H1 (cell line): ENCODE measurements at regions not wholly inside any gene's neighbourhood (a gene's known extent, or its start where the extent isn't known, plus 50 kb on each side); places are given as distances from the start of the nearest gene placed in this dataset.

Experiments
- CTCF ChIA-PET: fragments of 300-600 bp; sonication (Branson Sonifier 250); formaldehyde crosslinking; loops from one replicate; lab custom pipeline; 2021; ENCODE audit not compliant: partially characterized antibody; lab: Charles Lee
- POLR2A ChIA-PET: fragments of 300-600 bp; sonication (Branson Sonifier 250); formaldehyde crosslinking; loops from one replicate; lab custom pipeline; 2021; ENCODE audit warnings: inconsistent platforms; ENCODE audit not compliant: partially characterized antibody; lab: Charles Lee
- DNase-seq, 2 experiments: peaks; one replicate each; pipeline versions ENCODE4 v3.0.0 to v3.0.0-alpha.2; 2010 to 2022; ENCODE audit warnings: low spot score in 2 of 2, low read depth in 1 of 2, mixed read lengths in 1 of 2
- FAIRE-seq: peaks from 2 replicates; lab custom pipeline; 2011; peaks lifted over from hg19 to GRCh38; lab: Jason Lieb, UNC
- H2AFZ ChIP-seq: 2 replicates; pipeline ENCODE4 v1.8.1; 2012; ENCODE audit warnings: low read length, inconsistent platforms
- H2AK5ac ChIP-seq: 2 replicates; pipeline ENCODE4 v1.6.1; 2013; ENCODE audit warnings: low read depth, low read length
- H2BK120ac ChIP-seq: replicated peaks from 2 replicates; pipeline ENCODE3; 2013; ENCODE audit warnings: low read depth, low read length, inconsistent platforms
- H2BK12ac ChIP-seq: 2 replicates; pipeline ENCODE4 v1.6.1; 2013; ENCODE audit warnings: low read depth, low read length
- H2BK15ac ChIP-seq: 2 replicates; pipeline ENCODE4 v1.6.1; 2013; ENCODE audit warnings: low read length
- H2BK20ac ChIP-seq: 2 replicates; pipeline ENCODE4 v1.6.1; 2013; ENCODE audit warnings: low read length
- H2BK5ac ChIP-seq: 2 replicates; pipeline ENCODE4 v1.6.1; 2013; ENCODE audit warnings: low read depth, low read length
- H3K14ac ChIP-seq: 2 replicates; pipeline ENCODE4 v1.6.1; 2013; ENCODE audit warnings: inconsistent platforms; ENCODE audit not compliant: insufficient read length
- H3K18ac ChIP-seq: 2 replicates; pipeline ENCODE4 v1.6.1; 2013; ENCODE audit warnings: low read length; ENCODE audit errors: extremely low read depth
- H3K23ac ChIP-seq: 2 replicates; pipeline ENCODE4 v1.6.1; 2013; ENCODE audit warnings: inconsistent platforms; ENCODE audit not compliant: insufficient read length
- H3K23me2 ChIP-seq: 2 replicates; pipeline ENCODE4 v1.6.1; 2013; ENCODE audit warnings: low read depth, low read length
- H3K27ac ChIP-seq: 2 replicates; pipeline ENCODE4 v1.6.1; 2011; ENCODE audit warnings: low read depth, low read length, inconsistent platforms
- H3K27me3 ChIP-seq, 4 experiments: replicated peaks in 1 of 4; 1 replicate in 1 of 4; 2 replicates in 3 of 4; pipeline versions ENCODE4 v1.6.1 to v1.8.1; 2011 to 2013; ENCODE audit warnings: low read length in 3 of 4, mild to moderate bottlenecking in 3 of 4, inconsistent platforms in 2 of 4, mixed read lengths in 2 of 4, moderate library complexity in 1 of 4; ENCODE audit not compliant: control insufficient read depth in 3 of 4, insufficient read depth in 3 of 4; ENCODE audit errors: extremely low read depth in 1 of 4
- H3K36me3 ChIP-seq, 4 experiments: 2 replicates each; pipeline versions ENCODE4 v1.6.1 to v1.8.1; 2011 to 2013; ENCODE audit warnings: mild to moderate bottlenecking in 4 of 4, low read length in 3 of 4, moderate library complexity in 2 of 4, control low read depth in 1 of 4, inconsistent platforms in 1 of 4; ENCODE audit not compliant: insufficient read depth in 4 of 4, control insufficient read depth in 2 of 4
- H3K4ac ChIP-seq: replicated peaks from 2 replicates; pipeline ENCODE3; 2013; ENCODE audit warnings: low read length, low read depth, mixed read lengths, inconsistent platforms; ENCODE audit not compliant: insufficient read length
- H3K4me1 ChIP-seq, 4 experiments: replicated peaks in 1 of 4; 1 replicate in 1 of 4; 2 replicates in 3 of 4; pipeline versions ENCODE4 v1.6.1 to v1.8.1; 2011 to 2013; ENCODE audit warnings: low read length in 3 of 4, inconsistent platforms in 2 of 4, mixed read lengths in 1 of 4; ENCODE audit not compliant: insufficient read depth in 4 of 4, control insufficient read depth in 3 of 4
- H3K4me2 ChIP-seq, 2 experiments: 2 replicates each; pipeline versions ENCODE4 v1.6.1 to v1.8.1; 2011 to 2013; ENCODE audit warnings: low read depth in 2 of 2, low read length in 2 of 2, control low read depth in 1 of 2, inconsistent platforms in 1 of 2, mild to moderate bottlenecking in 1 of 2; ENCODE audit not compliant: insufficient read depth in 1 of 2
- H3K4me3 ChIP-seq, 4 experiments: fragments of 200-600, 300-600 bp in 1 of 4; sonication (generic), shearing (Covaris generic), sonication (Bioruptor Twin) in 1 of 4; 2 replicates each; pipeline versions ENCODE4 v1.5.1 to v1.8.1; 2011 to 2016; ENCODE audit warnings: low read length in 4 of 4, low read depth in 3 of 4, control low read depth in 2 of 4, inconsistent platforms in 2 of 4, mild to moderate bottlenecking in 2 of 4, mixed read lengths in 1 of 4, moderate library complexity in 1 of 4; ENCODE audit not compliant: insufficient read depth in 2 of 4; ENCODE audit errors: extremely low read depth in 1 of 4
- H3K56ac ChIP-seq: replicated peaks from 2 replicates; pipeline ENCODE3; 2013; ENCODE audit warnings: low read depth, mild to moderate bottlenecking, mixed read lengths, low read length, inconsistent platforms; ENCODE audit not compliant: insufficient read length
- H3K79me1 ChIP-seq: 2 replicates; pipeline ENCODE4 v1.6.1; 2013; ENCODE audit warnings: low read depth, low read length, control low read depth
- H3K79me2 ChIP-seq, 2 experiments: 2 replicates each; pipeline versions ENCODE4 v1.6.1 to v1.8.1; 2012 to 2013; ENCODE audit warnings: low read length in 2 of 2, mild to moderate bottlenecking in 2 of 2, inconsistent platforms in 1 of 2; ENCODE audit not compliant: insufficient read depth in 2 of 2, control insufficient read depth in 1 of 2
- H3K9ac ChIP-seq, 4 experiments: replicated peaks in 1 of 4; 1 replicate in 1 of 4; 2 replicates in 3 of 4; pipeline versions ENCODE4 v1.6.1 to v1.8.1; 2011 to 2013; ENCODE audit warnings: low read depth in 3 of 4, low read length in 3 of 4, control low read depth in 2 of 4, mild to moderate bottlenecking in 2 of 4, moderate library complexity in 2 of 4, inconsistent platforms in 1 of 4; ENCODE audit errors: extremely low read depth in 1 of 4
- H3K9me3 ChIP-seq, 2 experiments: 2 replicates each; pipeline versions ENCODE4 v1.6.1 to v1.8.1; 2012 to 2013; ENCODE audit warnings: mild to moderate bottlenecking in 2 of 2, moderate library complexity in 2 of 2, control low read depth in 1 of 2, inconsistent platforms in 1 of 2, low read depth in 1 of 2, low read length in 1 of 2, mixed read lengths in 1 of 2; ENCODE audit not compliant: insufficient read depth in 2 of 2
- H4K20me1 ChIP-seq, 2 experiments: replicated peaks in 1 of 2; 2 replicates each; pipeline versions ENCODE3 to v1.8.1; 2011 to 2013; ENCODE audit warnings: inconsistent platforms in 2 of 2, low read length in 2 of 2, mild to moderate bottlenecking in 1 of 2; ENCODE audit not compliant: insufficient read depth in 2 of 2, control insufficient read depth in 1 of 2
- H4K5ac ChIP-seq: 2 replicates; pipeline ENCODE4 v1.6.1; 2013; ENCODE audit warnings: low read length, low read depth, mixed read lengths, inconsistent platforms; ENCODE audit not compliant: insufficient read length
- H4K8ac ChIP-seq: 2 replicates; pipeline ENCODE4 v1.8.0; 2013; ENCODE audit warnings: mild to moderate bottlenecking, moderate library complexity, low read length, inconsistent platforms; ENCODE audit not compliant: insufficient read depth; ENCODE audit errors: extremely low read depth
- H4K91ac ChIP-seq: replicated peaks from 2 replicates; pipeline ENCODE3; 2013; ENCODE audit warnings: low read length, mixed read lengths, inconsistent platforms; ENCODE audit not compliant: insufficient read length
- GTF2F1 ChIP-seq: IDR thresholded peaks from 2 replicates; pipeline ENCODE4 v1.6.1; 2012; ENCODE audit warnings: low read depth, low read length, improper control_type of control experiment, borderline replicate concordance
- JUN ChIP-seq: IDR thresholded peaks from 2 replicates; pipeline ENCODE4 v1.6.1; 2011; ENCODE audit warnings: low read depth, mild to moderate bottlenecking, improper control_type of control experiment, low read length
- KDM4A ChIP-seq: IDR thresholded peaks from one replicate; pipeline ENCODE4 v1.7.1; 2012; ENCODE audit warnings: low read depth, mild to moderate bottlenecking, moderate library complexity, low read length, inconsistent platforms; ENCODE audit not compliant: severe bottlenecking
- RFX5 ChIP-seq: IDR thresholded peaks from 2 replicates; pipeline ENCODE4 v1.6.1; 2011; ENCODE audit warnings: low read depth, low read length, improper control_type of control experiment, borderline replicate concordance
- RXRA ChIP-seq: IDR thresholded peaks from 2 replicates; pipeline ENCODE4 v1.6.1; 2011; ENCODE audit warnings: low read depth, mild to moderate bottlenecking, low read length, moderate library complexity; ENCODE audit not compliant: insufficient read depth
- SAP30 ChIP-seq: fragments of 300-600 bp; sonication (generic); IDR thresholded peaks from 2 replicates; pipeline ENCODE4 v1.7.1; 2012; ENCODE audit warnings: low read length, moderate library complexity, mild to moderate bottlenecking, inconsistent platforms; ENCODE audit not compliant: insufficient read depth, insufficient replicate concordance
- SIX5 ChIP-seq: IDR thresholded peaks from 2 replicates; pipeline ENCODE4 v1.6.1; 2011; ENCODE audit warnings: mild to moderate bottlenecking, low read depth, low read length
- SRF ChIP-seq: IDR thresholded peaks from 2 replicates; pipeline ENCODE4 v1.6.1; 2011; ENCODE audit warnings: mild to moderate bottlenecking, low read depth, low read length, moderate library complexity
- TAF1 ChIP-seq: IDR thresholded peaks from 2 replicates; pipeline ENCODE4 v1.6.1; 2011; ENCODE audit warnings: mild to moderate bottlenecking, low read depth, low read length
- TAF7 ChIP-seq: optimal IDR thresholded peaks from 2 replicates; pipeline ENCODE3; 2011; ENCODE audit warnings: low read depth, mild to moderate bottlenecking, inconsistent platforms, low read length, moderate library complexity, borderline replicate concordance
- TBP ChIP-seq: IDR thresholded peaks from 2 replicates; pipeline ENCODE4 v1.6.1; 2011; ENCODE audit warnings: low read depth, low read length, improper control_type of control experiment
- WGBS, 2 experiments: shearing (Covaris generic) in 1 of 2; methylation state at CpG; one replicate each; pipeline versions ENCODE4 v1.1.6 to v1.1.7; 2013 to 2015; ENCODE audit warnings: low lambda C conversion rate in 2 of 2, mixed read lengths in 2 of 2, inconsistent platforms in 1 of 2, low coverage in 1 of 2, missing lambda C conversion rate in 1 of 2; ENCODE audit not compliant: insufficient replicate concordance in 2 of 2, insufficient coverage in 1 of 2, insufficient read length in 1 of 2; ENCODE audit errors: extremely low coverage in 1 of 2, missing lambda C conversion rate in 1 of 2; 5-methylcytosine and 5-hydroxymethylcytosine counted together

DNA sequence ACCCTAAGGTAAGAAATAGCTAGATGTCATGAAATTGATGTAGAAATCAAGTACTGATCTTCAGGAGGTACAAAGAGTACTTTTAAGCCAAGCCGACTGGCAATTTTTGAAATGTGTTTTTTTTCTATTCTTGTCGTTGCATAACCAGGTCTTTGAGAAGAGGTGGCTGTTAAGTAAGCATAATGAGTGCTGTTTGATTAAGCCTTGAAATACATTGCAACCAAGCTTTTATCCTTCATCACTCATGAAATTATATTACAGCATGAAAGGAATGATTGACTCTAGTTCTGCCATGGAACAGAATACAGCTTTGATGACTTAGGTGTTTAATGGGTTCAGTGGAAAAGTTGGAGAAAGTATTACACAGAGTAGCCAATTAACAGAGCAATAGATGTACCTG is 1720.2 kb upstream of the SEL1L start:
- FAIRE-seq (no peak), DNase-seq (no peak)
- ChIA-PET CTCF (interaction anchor here (1.5 kb wide), 1 partner anchor 46 kb away, joined by 3 read pairs; no protein-coding TSS in a partner anchor), POLR2A (no interaction called here)
- H2BK20ac ChIP-seq, result no peak overlapping the region
- H3K27me3 ChIP-seq, result no peaks in the 10 kb centered on the region
- H3K27ac ChIP-seq, result no peak overlapping the region
- H3K18ac ChIP-seq, result no peak overlapping the region
- WGBS, 2 experiments, result 84% methylated on average over 2 of the region's 2 CpGs; no CpG with 5 or more reads in 1 of the 2 experiments
- no peaks in the 10 kb centered on the region for H3K79me2 ChIP-seq
- no peaks in the 10 kb centered on the region for H3K36me3 ChIP-seq
- H3K14ac ChIP-seq, result no peak overlapping the region
- no peak overlapping the region for H2BK120ac ChIP-seq
- no peak overlapping the region for H3K23ac ChIP-seq
- H4K20me1 ChIP-seq, result no peaks in the 10 kb centered on the region
- no peaks in the 10 kb centered on the region for H3K9me3 ChIP-seq
- H2BK12ac ChIP-seq, result no peak overlapping the region
- H3K4me3 ChIP-seq, result no peak overlapping the region
- H2BK5ac ChIP-seq, result no peak overlapping the region
- no peak overlapping the region for H4K8ac ChIP-seq
- no peaks in the 10 kb centered on the region for H3K79me1 ChIP-seq
- no peak overlapping the region for H2AFZ ChIP-seq
- H3K4me1 ChIP-seq, result no peaks in the 10 kb centered on the region
- no peak overlapping the region for H4K5ac ChIP-seq
- no peak overlapping the region for H2BK15ac ChIP-seq
- no peak overlapping the region for H2AK5ac ChIP-seq
- no peak overlapping the region for H3K56ac ChIP-seq
- H3K4me2 ChIP-seq, result no peak overlapping the region
- H3K9ac ChIP-seq, result no peak overlapping the region
- H3K23me2 ChIP-seq, result no peaks in the 10 kb centered on the region
- H3K4ac ChIP-seq, result no peak overlapping the region
- H4K91ac ChIP-seq, result no peak overlapping the region
- TF ChIP-seq SAP30, result no peak
- no peak for TF ChIP-seq SRF
- TF ChIP-seq SIX5, result no peak
- no peak for TF ChIP-seq TAF7
- TF ChIP-seq KDM4A, result no peak
- TF ChIP-seq TAF1, result no peak
- TF ChIP-seq GTF2F1, result no peak
- TF ChIP-seq RFX5, result no peak
- TF ChIP-seq RXRA, result no peak
- TF ChIP-seq JUN, result no peak
- TF ChIP-seq TBP, result no peak
